HFFc6 (cell line): ENCODE measurements at regions not wholly inside any gene's neighbourhood (a gene's known extent, or its start where the extent isn't known, plus 50 kb on each side); places are given as distances from the start of the nearest gene placed in this dataset.

Experiments
- DNase-seq: peaks from one replicate; pipeline ENCODE4 v3.0.0-alpha.2; 2018
- H3K27ac Mint-ChIP-seq: 2 replicates; pipeline ENCODE4 v1.8.0; 2020; ENCODE audit warnings: mild to moderate bottlenecking, mixed read lengths
- H3K27me3 Mint-ChIP-seq: 2 replicates; pipeline ENCODE4 v1.8.0; 2021; ENCODE audit warnings: mild to moderate bottlenecking, moderate library complexity, mixed read lengths; ENCODE audit not compliant: insufficient read depth
- H3K36me3 Mint-ChIP-seq: 2 replicates; pipeline ENCODE4 v1.8.0; 2021; ENCODE audit warnings: low read depth, mixed read lengths
- H3K4me1 Mint-ChIP-seq: 2 replicates; pipeline ENCODE4 v1.8.0; 2020; ENCODE audit warnings: low read depth, mixed read lengths
- H3K4me3 Mint-ChIP-seq: 2 replicates; pipeline ENCODE4 v1.8.0; 2020; ENCODE audit warnings: mild to moderate bottlenecking, moderate library complexity, mixed read lengths
- H3K9me3 Mint-ChIP-seq: 2 replicates; pipeline ENCODE4 v1.8.0; 2020; ENCODE audit warnings: mild to moderate bottlenecking, mixed read lengths
- CTCF ChIP-seq: fragments of 200-600 bp; sonication (generic); IDR thresholded peaks from 2 replicates; pipeline ENCODE4 v1.5.0; 2021; ENCODE audit warnings: antibody characterized with exemption, mild to moderate bottlenecking

GRCh38 chr6:167569041-167569805 lies 244.3 kb downstream of the TTLL2 start:
- H3K27ac Mint-ChIP-seq, result no peak overlapping the region
- no peak for DNase-seq
- no peak for TF ChIP-seq CTCF
- no peaks in the 10 kb centered on the region; the same call in 1 of the 2 replicates for H3K27me3 Mint-ChIP-seq
- no peak overlapping the region for H3K4me3 Mint-ChIP-seq
- peaks cover 11% of the 10 kb centered on the region; the same call in 1 of the 2 replicates for H3K36me3 Mint-ChIP-seq
- no peaks in the 10 kb centered on the region for H3K4me1 Mint-ChIP-seq
- peaks cover 68% of the 10 kb centered on the region for H3K9me3 Mint-ChIP-seq

GRCh38 chr6:167569879-167570278 lies 245.0 kb downstream of the TTLL2 start:
- no peak for TF ChIP-seq CTCF
- peaks cover 64% of the 10 kb centered on the region for H3K9me3 Mint-ChIP-seq
- H3K4me3 Mint-ChIP-seq, result no peak overlapping the region
- DNase-seq, result no peak
- peaks cover 11% of the 10 kb centered on the region for H3K36me3 Mint-ChIP-seq
- no peaks in the 10 kb centered on the region; the same call in 1 of the 2 replicates for H3K27me3 Mint-ChIP-seq
- no peak overlapping the region for H3K27ac Mint-ChIP-seq
- H3K4me1 Mint-ChIP-seq, result no peaks in the 10 kb centered on the region

GRCh38 chr6:167570460-167571400 lies 245.8 kb downstream of the TTLL2 start:
- no peak for DNase-seq
- Mint-ChIP-seq H3K27me3 (no peaks in the 10 kb centered on the region; the same call in 1 of the 2 replicates), H3K27ac (no peak overlapping the region), H3K4me1 (no peaks in the 10 kb centered on the region), H3K4me3 (no peak overlapping the region), H3K9me3 (peaks cover 62% of the 10 kb centered on the region), H3K36me3 (peaks cover 11% of the 10 kb centered on the region)
- TF ChIP-seq CTCF, result no peak

- peaks cover 65% of the 10 kb centered on the region for H3K9me3 Mint-ChIP-seq
- H3K27ac Mint-ChIP-seq, result no peak overlapping the region
- H3K36me3 Mint-ChIP-seq, result peaks cover 13% of the 10 kb centered on the region
- H3K27me3 Mint-ChIP-seq, result no peaks in the 10 kb centered on the region; the same call in 1 of the 2 replicates
- DNase-seq, result no peak
- no peaks in the 10 kb centered on the region for H3K4me1 Mint-ChIP-seq
- no peak for TF ChIP-seq CTCF
- H3K4me3 Mint-ChIP-seq, result no peak overlapping the region
These were observed 246.7 kb downstream of the TTLL2 start for GRCh38 chr6:167571550-167571949.

GRCh38 chr6:167572106-167572505 lies 247.2 kb downstream of the TTLL2 start:
- Mint-ChIP-seq H3K4me3 (no peak overlapping the region), H3K9me3 (peaks cover 71% of the 10 kb centered on the region), H3K4me1 (no peaks in the 10 kb centered on the region), H3K36me3 (peaks cover 17% of the 10 kb centered on the region), H3K27ac (no peak overlapping the region), H3K27me3 (no peaks in the 10 kb centered on the region; the same call in 1 of the 2 replicates)
- TF ChIP-seq CTCF, result no peak
- no peak for DNase-seq
